ENCODE measurements at regions not wholly inside any gene's neighbourhood (a gene's known extent, or its start where the extent isn't known, plus 50 kb on each side); places are given as distances from the start of the nearest gene placed in this dataset.
"Not testable (repeated sequence)": the region's sequence is repeated elsewhere in the genome, so short reads cannot be mapped to it uniquely, and the experiment has no call there.

GRCh38 chrX:136975684-136976470 lies 57.9 kb downstream of the GPR101 start:
- DNase-seq: no peak

- no peak for DNase-seq
These were observed 65.8 kb downstream of the GPR101 start for GRCh38 chrX:136967966-136968365.

GRCh38 chrX:136963973-136964372 lies 69.8 kb downstream of the GPR101 start:
- no peak for DNase-seq

- no peak for DNase-seq
These were observed 72.1 kb downstream of the GPR101 start for GRCh38 chrX:136961594-136962135.

- peak; percentile 28 for DNase-seq
These were observed 74.4 kb upstream of the RBMX start for GRCh38 chrX:136954930-136955329.

- DNase-seq: peak; percentile 59
These were observed 73.6 kb upstream of the RBMX start for GRCh38 chrX:136953867-136954787.

- DNase-seq: no peak
These were observed 69.7 kb upstream of the RBMX start for GRCh38 chrX:136950211-136950610.

- DNase-seq: no peak
These were observed 61.1 kb upstream of the RBMX start for GRCh38 chrX:136941396-136942337.

GRCh38 chrX:136936183-136936549 lies 55.6 kb upstream of the RBMX start:
- DNase-seq: no peak

- not testable (repeated sequence) for DNase-seq
These were observed 55.1 kb upstream of the RBMX start for GRCh38 chrX:136935533-136936182.

- DNase-seq: not testable (repeated sequence)
These were observed 54.1 kb upstream of the RBMX start for GRCh38 chrX:136934652-136935051.

GRCh38 chrX:136933611-136934145 lies 53.2 kb upstream of the RBMX start:
- no peak for DNase-seq

GRCh38 chrX:136931661-136932060 lies 51.1 kb upstream of the RBMX start:
- no peak for DNase-seq

Measured in CD4-positive, alpha-beta T cell treated with Interleukin-10 for 1 hour (primary cell).